C4-2B (cell line): ENCODE measurements at regions not wholly inside any gene's neighbourhood (a gene's known extent, or its start where the extent isn't known, plus 50 kb on each side); places are given as distances from the start of the nearest gene placed in this dataset.
"Not testable (repeated sequence)": the region's sequence is repeated elsewhere in the genome, so short reads cannot be mapped to it uniquely, and the experiment has no call there.

Experiments
- H3K27ac ChIP-seq: fragments of 450-650 bp; 2 replicates; pipeline ENCODE4 v1.5.1; 2017
- ZFX ChIP-seq: fragments of 450-650 bp; IDR thresholded peaks from 2 replicates; pipeline ENCODE4 v1.6.1; 2017
- TF ChIP-seq, protein P1 (sequence below): fragments of 450-650 bp; conservative IDR thresholded peaks from 2 replicates; pipeline ENCODE4 v1.5.1; 2017; ENCODE audit warnings: mild to moderate bottlenecking

DNA sequence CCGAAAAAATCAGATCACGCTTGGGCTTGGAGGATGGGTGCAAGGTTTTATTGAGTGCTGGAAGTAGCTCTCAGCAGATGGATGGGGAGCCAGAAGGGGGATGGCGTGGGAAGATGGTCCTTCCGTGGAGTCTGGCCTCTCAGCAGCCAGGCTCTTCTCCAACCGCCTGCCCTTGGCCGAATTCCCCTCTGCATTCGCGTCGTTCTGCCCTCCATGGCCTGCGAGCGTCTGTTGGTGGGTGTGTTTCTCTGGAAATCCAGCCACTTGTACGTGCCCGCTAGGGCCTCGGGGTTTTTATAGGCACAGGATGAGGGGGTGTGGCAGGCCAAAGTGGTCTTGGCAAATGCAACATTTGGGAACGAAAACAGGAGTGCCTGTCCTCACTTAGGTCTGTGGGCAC lies 815.2 kb downstream of the TSN start:
- TF ChIP-seq, protein P1, sequence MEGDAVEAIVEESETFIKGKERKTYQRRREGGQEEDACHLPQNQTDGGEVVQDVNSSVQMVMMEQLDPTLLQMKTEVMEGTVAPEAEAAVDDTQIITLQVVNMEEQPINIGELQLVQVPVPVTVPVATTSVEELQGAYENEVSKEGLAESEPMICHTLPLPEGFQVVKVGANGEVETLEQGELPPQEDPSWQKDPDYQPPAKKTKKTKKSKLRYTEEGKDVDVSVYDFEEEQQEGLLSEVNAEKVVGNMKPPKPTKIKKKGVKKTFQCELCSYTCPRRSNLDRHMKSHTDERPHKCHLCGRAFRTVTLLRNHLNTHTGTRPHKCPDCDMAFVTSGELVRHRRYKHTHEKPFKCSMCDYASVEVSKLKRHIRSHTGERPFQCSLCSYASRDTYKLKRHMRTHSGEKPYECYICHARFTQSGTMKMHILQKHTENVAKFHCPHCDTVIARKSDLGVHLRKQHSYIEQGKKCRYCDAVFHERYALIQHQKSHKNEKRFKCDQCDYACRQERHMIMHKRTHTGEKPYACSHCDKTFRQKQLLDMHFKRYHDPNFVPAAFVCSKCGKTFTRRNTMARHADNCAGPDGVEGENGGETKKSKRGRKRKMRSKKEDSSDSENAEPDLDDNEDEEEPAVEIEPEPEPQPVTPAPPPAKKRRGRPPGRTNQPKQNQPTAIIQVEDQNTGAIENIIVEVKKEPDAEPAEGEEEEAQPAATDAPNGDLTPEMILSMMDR: no peak
- no peak for TF ChIP-seq ZFX

DNA sequence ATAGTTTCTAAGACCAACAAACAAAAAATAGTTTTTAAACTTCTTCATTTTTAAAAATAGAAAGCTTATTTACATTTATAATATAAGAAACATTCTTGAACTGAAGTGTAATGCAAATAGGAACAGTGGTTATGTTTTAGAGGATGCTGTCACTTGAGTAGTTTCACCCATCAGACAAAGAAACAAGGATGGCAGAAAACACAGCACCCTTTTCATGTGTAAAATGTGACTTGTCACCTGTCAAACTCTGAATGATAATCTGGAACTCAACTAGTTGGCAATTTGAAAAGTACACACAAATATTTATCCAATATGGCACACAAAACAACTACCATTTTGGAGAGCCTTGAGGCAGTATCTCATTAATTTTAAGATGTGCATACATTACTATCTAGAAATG lies 816.0 kb downstream of the TSN start:
- H3K27ac ChIP-seq: not testable (repeated sequence)

More for the DNA sequence above, 815.2 kb downstream of the TSN start:
- no peak overlapping the region for H3K27ac ChIP-seq

DNA sequence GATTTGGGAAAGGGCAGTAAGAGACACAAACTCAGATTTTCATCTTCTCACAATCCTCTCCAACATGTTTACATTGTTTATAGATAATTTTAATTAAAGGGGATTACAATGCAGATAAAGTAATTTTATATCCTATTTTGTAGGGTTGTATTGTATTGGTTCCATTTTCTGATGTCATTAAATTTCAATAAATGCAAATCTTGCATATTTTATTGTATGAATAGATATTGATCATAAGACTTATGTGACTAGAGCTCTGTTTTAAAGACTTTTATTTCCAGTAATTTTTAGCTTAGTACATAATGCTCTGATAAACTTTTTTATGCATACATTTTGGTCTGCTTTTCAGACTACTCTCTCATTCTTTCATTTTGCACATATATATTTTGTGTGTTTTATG lies 819.6 kb downstream of the TSN start:
- H3K27ac ChIP-seq: no peak overlapping the region
- no peak for TF ChIP-seq ZFX

DNA sequence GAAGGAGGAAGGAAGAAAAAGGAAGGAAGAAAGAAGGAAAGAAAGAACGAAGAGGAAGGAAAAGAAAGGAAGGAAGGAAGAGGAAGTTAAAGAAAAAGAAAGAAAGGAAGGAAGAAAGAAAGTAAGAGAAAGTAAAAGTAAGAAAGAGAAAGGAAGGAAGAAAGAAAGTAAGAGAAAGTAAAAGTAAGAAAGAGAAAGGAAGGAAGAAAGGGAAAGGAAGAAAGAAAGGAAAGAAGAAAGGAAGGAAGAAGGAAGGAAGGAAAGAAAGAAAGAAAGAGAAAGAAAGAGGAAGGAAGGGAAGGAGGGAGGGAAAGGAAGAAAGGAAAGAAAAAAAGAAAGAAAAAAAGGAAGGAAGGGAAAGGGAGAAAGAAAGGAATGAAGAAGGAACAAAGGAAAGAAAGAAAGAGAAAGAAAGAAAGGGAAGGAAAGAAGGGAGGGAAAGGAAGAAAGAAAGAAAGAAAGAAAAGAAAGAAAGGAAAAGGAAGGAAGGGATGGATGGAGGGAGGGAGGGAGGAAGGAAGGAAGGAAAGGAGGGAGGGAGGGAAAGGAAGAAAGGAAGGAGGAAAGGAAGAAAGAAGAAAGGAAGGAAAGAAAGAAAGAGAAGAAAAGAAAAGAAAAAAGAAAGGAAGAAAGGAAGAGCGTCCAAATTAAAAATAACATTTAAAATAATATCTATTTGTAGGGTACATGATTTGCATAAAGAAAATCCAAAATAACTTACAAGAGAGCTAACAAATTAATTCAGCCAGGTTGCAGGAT lies 827.9 kb downstream of the TSN start:
- H3K27ac ChIP-seq: no peak overlapping the region
- TF ChIP-seq, protein P1: no peak
- TF ChIP-seq ZFX: no peak

DNA sequence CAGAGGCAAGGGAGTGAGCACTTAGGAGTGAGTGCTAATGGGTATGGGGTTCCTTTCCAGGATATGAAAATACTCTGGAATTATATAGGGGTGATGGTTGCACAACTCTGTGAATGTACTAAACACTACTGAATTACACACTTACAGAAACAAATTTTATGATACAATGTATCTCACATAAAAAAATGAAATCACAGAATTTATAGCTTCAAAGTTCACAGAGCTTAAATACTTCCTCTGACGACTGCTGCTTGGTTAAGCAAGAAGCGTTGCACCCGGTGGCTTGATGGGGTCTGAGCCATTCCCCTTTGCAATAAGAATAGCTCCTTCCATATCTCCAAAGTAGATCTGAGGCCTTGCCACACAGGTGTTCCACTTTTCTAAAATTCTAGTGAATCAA lies 835.1 kb downstream of the TSN start:
- TF ChIP-seq, protein P1: no peak
- no peak for TF ChIP-seq ZFX
- no peak overlapping the region for H3K27ac ChIP-seq

DNA sequence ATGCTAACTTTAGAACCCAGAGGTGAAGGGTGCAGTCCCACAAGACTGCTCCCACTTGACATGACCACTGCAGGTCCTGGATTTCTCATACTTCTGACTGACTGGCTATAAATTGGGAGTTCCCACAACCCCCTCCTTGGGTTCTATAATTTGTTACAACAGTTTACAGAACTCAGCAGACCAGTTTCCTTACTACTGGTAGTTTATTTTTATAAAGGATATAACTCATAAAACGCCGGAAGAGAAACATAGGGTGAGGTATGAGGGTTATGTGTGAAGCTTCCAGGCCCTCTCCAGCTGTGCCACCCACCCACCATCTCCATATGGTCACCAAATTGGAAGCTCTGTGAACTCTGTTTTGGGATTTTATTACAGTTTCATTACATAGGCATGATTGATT lies 839.6 kb downstream of the TSN start:
- H3K27ac ChIP-seq: no peak overlapping the region
- TF ChIP-seq, protein P1: no peak
- no peak for TF ChIP-seq ZFX

DNA sequence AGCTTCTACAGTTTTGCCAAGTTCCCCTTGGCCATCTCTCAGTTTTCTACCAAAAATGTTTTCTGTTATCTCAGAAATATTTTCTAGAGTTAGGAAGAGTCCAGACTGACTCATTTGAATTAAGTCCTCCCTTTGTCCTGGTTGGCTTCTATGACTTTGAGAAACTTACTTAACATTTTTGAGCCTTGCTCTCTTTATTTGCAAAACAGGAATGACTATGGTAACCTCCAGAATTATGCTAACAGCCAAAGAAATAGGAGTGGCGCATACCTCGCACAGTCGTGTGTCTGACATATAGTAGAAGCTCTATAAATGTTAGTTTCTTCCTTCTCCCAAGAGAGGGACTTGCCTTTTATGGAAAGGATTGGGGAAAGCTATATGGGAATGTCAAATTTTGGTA lies 841.1 kb downstream of the TSN start:
- TF ChIP-seq, protein P1: no peak
- TF ChIP-seq ZFX: no peak
- H3K27ac ChIP-seq: no peak overlapping the region

DNA sequence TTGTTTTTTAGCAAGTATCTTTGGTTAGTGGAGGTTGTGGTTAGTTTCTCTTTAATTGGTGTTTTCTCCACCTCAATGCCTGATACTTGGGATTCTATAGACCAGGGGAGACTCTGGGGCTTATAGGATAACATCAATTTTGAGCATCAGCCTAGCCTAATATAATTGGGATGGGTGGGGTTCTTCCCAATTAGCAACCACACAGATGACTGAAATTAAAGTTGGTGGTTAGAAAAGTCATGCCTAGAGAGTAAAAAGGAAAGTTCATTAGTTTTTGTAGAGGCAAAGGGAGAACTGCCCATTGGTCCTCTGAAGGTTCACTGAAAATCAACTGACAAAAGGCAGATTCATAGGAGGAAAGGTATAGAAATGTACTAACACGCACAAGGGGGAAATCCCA lies 843.3 kb downstream of the TSN start:
- no peak overlapping the region for H3K27ac ChIP-seq
- no peak for TF ChIP-seq ZFX
- TF ChIP-seq, protein P1: no peak
